Choroid plexus epithelial cell (primary cell): ENCODE measurements at regions not wholly inside any gene's neighbourhood (a gene's known extent, or its start where the extent isn't known, plus 50 kb on each side); places are given as distances from the start of the nearest gene placed in this dataset.
"Not testable (repeated sequence)": the region's sequence is repeated elsewhere in the genome, so short reads cannot be mapped to it uniquely, and the experiment has no call there.

Experiments
- DNase-seq: peaks from one replicate; pipeline ENCODE4 v3.0.0-alpha.2; 2010; ENCODE audit warnings: low read depth
- H3K4me3 ChIP-seq: 2 replicates; pipeline ENCODE4 v1.5.1; 2011; ENCODE audit warnings: low read depth, mild to moderate bottlenecking, control low read depth, low read length, moderate library complexity
- TF ChIP-seq, protein P1 (sequence below): conservative IDR thresholded peaks from 2 replicates; pipeline ENCODE4 v1.5.1; 2011; ENCODE audit warnings: low read depth, mild to moderate bottlenecking, control low read depth, inconsistent platforms, low read length, moderate library complexity

DNA sequence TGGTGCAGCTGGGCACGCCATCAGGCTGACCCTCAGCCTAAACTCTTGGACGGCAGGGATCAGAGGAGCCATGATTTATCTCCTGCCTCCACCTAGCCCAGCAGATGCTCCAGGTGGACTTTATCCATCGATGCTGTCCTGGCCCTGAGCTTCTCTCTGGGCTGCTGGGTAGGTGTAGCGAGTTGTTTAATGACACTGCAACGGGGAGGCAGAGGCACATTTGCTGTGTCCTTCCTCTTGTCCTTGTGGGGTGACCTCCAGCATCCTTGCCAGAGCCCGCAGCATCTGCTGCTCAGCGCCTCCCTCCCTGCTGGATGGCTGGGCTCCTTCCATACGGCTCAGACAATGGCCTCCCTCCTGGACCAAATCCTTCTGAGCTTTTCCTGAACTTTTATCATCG, 103.1 kb upstream of the IRX4 start:
- TF ChIP-seq, protein P1, sequence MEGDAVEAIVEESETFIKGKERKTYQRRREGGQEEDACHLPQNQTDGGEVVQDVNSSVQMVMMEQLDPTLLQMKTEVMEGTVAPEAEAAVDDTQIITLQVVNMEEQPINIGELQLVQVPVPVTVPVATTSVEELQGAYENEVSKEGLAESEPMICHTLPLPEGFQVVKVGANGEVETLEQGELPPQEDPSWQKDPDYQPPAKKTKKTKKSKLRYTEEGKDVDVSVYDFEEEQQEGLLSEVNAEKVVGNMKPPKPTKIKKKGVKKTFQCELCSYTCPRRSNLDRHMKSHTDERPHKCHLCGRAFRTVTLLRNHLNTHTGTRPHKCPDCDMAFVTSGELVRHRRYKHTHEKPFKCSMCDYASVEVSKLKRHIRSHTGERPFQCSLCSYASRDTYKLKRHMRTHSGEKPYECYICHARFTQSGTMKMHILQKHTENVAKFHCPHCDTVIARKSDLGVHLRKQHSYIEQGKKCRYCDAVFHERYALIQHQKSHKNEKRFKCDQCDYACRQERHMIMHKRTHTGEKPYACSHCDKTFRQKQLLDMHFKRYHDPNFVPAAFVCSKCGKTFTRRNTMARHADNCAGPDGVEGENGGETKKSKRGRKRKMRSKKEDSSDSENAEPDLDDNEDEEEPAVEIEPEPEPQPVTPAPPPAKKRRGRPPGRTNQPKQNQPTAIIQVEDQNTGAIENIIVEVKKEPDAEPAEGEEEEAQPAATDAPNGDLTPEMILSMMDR = no peak
- no peak overlapping the region for H3K4me3 ChIP-seq
- DNase-seq = no peak

GRCh38 chr5:1983919-1984695, 101.4 kb upstream of the IRX4 start:
- TF ChIP-seq, protein P1 = no peak
- DNase-seq = no peak
- H3K4me3 ChIP-seq = no peak overlapping the region

GRCh38 chr5:1983401-1983800, 100.7 kb upstream of the IRX4 start:
- TF ChIP-seq, protein P1 = no peak
- no peak overlapping the region for H3K4me3 ChIP-seq
- no peak for DNase-seq

- DNase-seq = not testable (repeated sequence)
Observed at GRCh38 chr5:1982561-1982960, 99.8 kb upstream of the IRX4 start.

GRCh38 chr5:1975898-1976765, 93.4 kb upstream of the IRX4 start:
- DNase-seq = peak; percentile 2
- TF ChIP-seq, protein P1 = no peak

More at GRCh38 chr5:1982561-1982960, 99.8 kb upstream of the IRX4 start:
- H3K4me3 ChIP-seq = not testable (repeated sequence)

GRCh38 chr5:1975406-1975715, 92.6 kb upstream of the IRX4 start:
- no peak overlapping the region for H3K4me3 ChIP-seq
- no peak for DNase-seq
- TF ChIP-seq, protein P1 = no peak

More at GRCh38 chr5:1975898-1976765, 93.4 kb upstream of the IRX4 start:
- no peak overlapping the region for H3K4me3 ChIP-seq

DNA sequence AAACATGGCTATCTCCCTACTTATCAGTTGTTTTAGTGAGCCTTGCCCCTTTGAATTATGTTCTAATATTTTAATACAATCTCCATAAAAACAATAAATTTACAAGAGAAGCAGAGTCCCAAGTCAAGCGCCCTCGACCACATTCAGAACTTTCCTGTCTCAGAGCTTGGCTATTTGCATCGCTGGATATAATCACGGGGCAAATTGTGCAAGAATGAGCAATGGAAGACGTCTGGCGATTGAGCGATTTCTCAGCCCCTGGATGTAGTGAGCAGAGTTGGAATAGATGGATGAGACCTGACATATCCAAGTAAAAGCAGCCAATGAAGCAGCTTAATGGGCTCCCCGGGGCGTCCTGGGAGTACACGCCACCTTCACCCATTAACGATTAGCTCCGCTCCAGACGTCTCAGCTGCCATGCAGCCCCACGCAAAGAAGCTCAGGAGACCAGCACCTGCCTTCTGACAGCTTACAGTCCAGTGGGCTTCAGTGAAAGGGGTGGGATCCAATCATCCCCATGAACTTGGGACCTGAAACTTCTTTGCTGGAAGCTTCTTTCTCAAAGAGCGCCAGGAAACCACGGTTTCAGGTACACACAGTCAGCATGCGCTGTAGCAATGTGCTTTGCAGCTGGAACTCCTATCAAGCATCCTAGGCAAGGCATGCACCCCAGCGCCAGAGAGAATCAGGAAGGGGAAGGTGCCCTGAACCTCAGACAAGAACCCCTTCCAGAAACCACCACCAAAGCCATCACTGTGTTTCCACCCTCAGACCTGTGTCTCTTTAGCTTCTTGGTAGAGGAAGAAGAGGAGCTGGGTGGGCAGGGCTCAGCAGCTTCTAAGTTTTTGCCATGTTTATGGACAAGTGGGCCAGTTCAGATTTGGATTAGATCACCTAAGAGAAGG, 92.0 kb upstream of the IRX4 start:
- TF ChIP-seq, protein P1 = no peak
- DNase-seq = no peak
- no peak overlapping the region for H3K4me3 ChIP-seq
